ENCODE measurements at regions not wholly inside any gene's neighbourhood (a gene's known extent, or its start where the extent isn't known, plus 50 kb on each side); places are given as distances from the start of the nearest gene placed in this dataset.

DNA sequence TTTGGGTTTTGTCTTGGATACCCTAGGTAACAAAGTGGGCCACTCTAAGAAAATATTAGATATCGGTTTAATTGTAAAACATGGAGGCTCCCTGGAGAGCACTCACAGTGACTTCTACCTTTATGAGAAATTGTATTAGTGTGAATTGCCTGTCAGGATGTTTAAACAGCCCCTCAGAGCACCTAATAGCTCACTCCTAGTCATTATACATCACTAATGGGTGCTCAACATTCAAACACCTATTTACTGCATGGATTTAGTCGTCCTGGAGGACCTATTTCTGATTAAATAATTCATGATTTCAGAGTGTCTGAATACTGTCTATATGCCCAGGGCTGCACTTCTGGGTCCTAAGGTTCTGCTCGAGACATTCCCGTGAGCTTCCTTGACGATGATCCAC, 430.2 kb upstream of the EEF2KMT start:
- TF ChIP-seq EZH2 (IDR thresholded peaks at IDR 0.05; ENCODE audit: insufficient read depth, poor library complexity, severe bottlenecking) (no peak), EZH2phosphoT487 (IDR thresholded peaks at IDR 0.05; ENCODE audit: insufficient read depth, low read depth) (no peak)

Measured in GM23248 (cell line).